GM12864 (cell line): ENCODE measurements at regions not wholly inside any gene's neighbourhood (a gene's known extent, or its start where the extent isn't known, plus 50 kb on each side); places are given as distances from the start of the nearest gene placed in this dataset.
"Not testable (repeated sequence)": the region's sequence is repeated elsewhere in the genome, so short reads cannot be mapped to it uniquely, and the experiment has no call there.

Experiments used
- DNase-seq: peaks from one replicate; pipeline ENCODE4 v3.0.0-alpha.2; 2011; ENCODE audit warnings: low read depth
- H3K4me3 ChIP-seq: 2 replicates; pipeline ENCODE4 v1.5.1; 2011; ENCODE audit warnings: mild to moderate bottlenecking, low read depth, low read length, control low read depth
- CTCF ChIP-seq: IDR thresholded peaks from 2 replicates; pipeline ENCODE4 v1.5.1; 2011; ENCODE audit warnings: low read depth, mild to moderate bottlenecking, moderate library complexity, low read length, control low read depth, inconsistent platforms; ENCODE audit errors: missing control alignments

GRCh38 chr9:101836021-101836420 is 97.6 kb upstream of the GRIN3A start:
- no peak for TF ChIP-seq CTCF
- DNase-seq, result no peak
- no peak overlapping the region for H3K4me3 ChIP-seq

GRCh38 chr9:101832486-101832885 is 94.0 kb upstream of the GRIN3A start:
- no peak for DNase-seq
- TF ChIP-seq CTCF, result no peak
- no peak overlapping the region for H3K4me3 ChIP-seq

GRCh38 chr9:101821450-101821849 is 83.0 kb upstream of the GRIN3A start:
- not testable (repeated sequence) for H3K4me3 ChIP-seq, DNase-seq

GRCh38 chr9:101820983-101821382 is 82.5 kb upstream of the GRIN3A start:
- H3K4me3 ChIP-seq, DNase-seq: not testable (repeated sequence)

- DNase-seq, result no peak
- TF ChIP-seq CTCF, result no peak
- H3K4me3 ChIP-seq, result no peak overlapping the region
Observed at GRCh38 chr9:101814064-101814463, 75.6 kb upstream of the GRIN3A start.

GRCh38 chr9:101807879-101808278 is 69.4 kb upstream of the GRIN3A start:
- not testable (repeated sequence) for DNase-seq, H3K4me3 ChIP-seq

- no peak overlapping the region for H3K4me3 ChIP-seq
- no peak for DNase-seq
- no peak for TF ChIP-seq CTCF
Observed at GRCh38 chr9:101796044-101796443, 57.6 kb upstream of the GRIN3A start.

GRCh38 chr9:101795147-101795546 is 56.7 kb upstream of the GRIN3A start:
- TF ChIP-seq CTCF, result no peak
- DNase-seq, result no peak
- no peak overlapping the region for H3K4me3 ChIP-seq

GRCh38 chr9:101792475-101792874 is 54.0 kb upstream of the GRIN3A start:
- TF ChIP-seq CTCF, result no peak
- DNase-seq, result no peak
- H3K4me3 ChIP-seq, result no peak overlapping the region
